SK-N-MC (cell line): ENCODE measurements at regions not wholly inside any gene's neighbourhood (a gene's known extent, or its start where the extent isn't known, plus 50 kb on each side); places are given as distances from the start of the nearest gene placed in this dataset.
"Not testable (repeated sequence)": the region's sequence is repeated elsewhere in the genome, so short reads cannot be mapped to it uniquely, and the experiment has no call there.

Experiments
- DNase-seq: peaks from one replicate; pipeline ENCODE4 v3.0.0-alpha.2; 2011; ENCODE audit warnings: low read depth, low spot score
- H3K27ac ChIP-seq: fragments of 200-600 bp; sonication (generic); 2 replicates; pipeline ENCODE4 v1.5.1; 2016; ENCODE audit warnings: mixed run types
- H3K36me3 ChIP-seq: fragments of 200-600 bp; sonication (generic); 2 replicates; pipeline ENCODE4 v1.6.1; 2017; ENCODE audit warnings: antibody characterized with exemption, low read length, mixed read lengths; ENCODE audit not compliant: insufficient read depth
- H3K4me3 ChIP-seq: fragments of 200-600 bp; sonication (generic); 2 replicates; pipeline ENCODE4 v1.5.1; 2016
- H3K9ac ChIP-seq: fragments of 200-600 bp; sonication (generic); 2 replicates; pipeline ENCODE4 v1.8.0; 2017; ENCODE audit warnings: mixed run types, mixed read lengths; ENCODE audit not compliant: insufficient read length
- H3K9me3 ChIP-seq: fragments of 200-600 bp; sonication (generic); 2 replicates; pipeline ENCODE4 v1.6.1; 2017; ENCODE audit warnings: low read depth, mild to moderate bottlenecking, antibody characterized with exemption, low read length, moderate library complexity, mixed read lengths
- EZH2 ChIP-seq: fragments of 200-600 bp; sonication (generic); IDR thresholded peaks from one replicate; pipeline ENCODE4 v1.6.1; 2017; ENCODE audit warnings: antibody characterized with exemption
- FOXP2 ChIP-seq: optimal IDR thresholded peaks from 2 replicates; pipeline ENCODE3; 2011; ENCODE audit warnings: mild to moderate bottlenecking, moderate library complexity; ENCODE audit not compliant: insufficient read depth; ENCODE audit errors: extremely low read length, control extremely low read depth
- POLR2AphosphoS5 ChIP-seq: IDR thresholded peaks from 2 replicates; pipeline ENCODE4 v1.6.1; 2012; ENCODE audit warnings: mild to moderate bottlenecking, low read depth, low read length, borderline replicate concordance

DNA sequence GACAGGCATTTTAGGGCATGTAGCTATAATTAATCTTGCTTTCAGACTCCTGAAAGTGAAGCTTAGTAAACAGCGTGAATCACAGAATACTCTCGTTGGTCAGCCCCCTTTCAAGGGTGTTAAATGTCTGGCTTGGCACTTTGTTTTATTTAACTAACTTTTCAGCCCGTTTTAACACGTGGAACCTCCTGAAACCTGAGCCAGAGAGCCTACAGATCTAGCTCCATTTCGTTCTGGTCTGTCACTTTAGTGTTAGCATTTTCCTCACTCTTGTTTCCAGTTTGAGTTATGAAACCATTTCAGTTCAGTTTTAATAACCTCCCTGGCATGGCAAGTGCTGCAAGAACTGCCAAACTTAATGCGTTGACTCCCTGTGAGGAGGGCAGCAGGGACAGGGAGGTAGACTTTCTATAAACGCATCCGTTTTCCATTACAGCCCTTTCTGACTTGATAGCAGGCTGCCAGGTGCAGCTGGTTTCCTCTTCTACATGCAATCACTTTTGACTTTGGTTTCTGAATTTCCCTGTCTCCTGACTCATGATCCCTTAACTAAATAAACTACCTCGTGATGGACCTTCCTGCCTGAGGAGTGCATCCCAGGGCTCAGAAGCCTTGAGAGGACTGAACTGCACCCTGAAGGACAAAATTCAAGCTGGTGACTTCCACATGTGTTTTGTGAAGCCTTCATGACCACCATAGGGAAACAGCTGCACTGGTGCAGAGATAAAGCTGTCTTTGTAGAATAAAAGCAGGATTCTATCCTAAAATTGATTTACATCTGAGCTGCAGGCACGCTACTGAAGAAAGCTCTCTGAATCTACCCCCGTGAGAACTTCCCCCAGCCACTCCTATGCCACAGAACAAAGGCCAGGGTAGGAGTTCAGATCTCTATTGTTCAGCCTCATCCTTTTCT lies 192.6 kb downstream of the DLEU7 start:
- no peak for TF ChIP-seq POLR2AphosphoS5
- TF ChIP-seq FOXP2: no peak
- TF ChIP-seq EZH2: no peak
- Histone ChIP-seq H3K4me3 (no peak overlapping the region), H3K36me3 (no peaks in the 10 kb centered on the region), H3K27ac (no peak overlapping the region), H3K9me3 (no peaks in the 10 kb centered on the region), H3K9ac (no peak overlapping the region)
- DNase-seq: no peak

DNA sequence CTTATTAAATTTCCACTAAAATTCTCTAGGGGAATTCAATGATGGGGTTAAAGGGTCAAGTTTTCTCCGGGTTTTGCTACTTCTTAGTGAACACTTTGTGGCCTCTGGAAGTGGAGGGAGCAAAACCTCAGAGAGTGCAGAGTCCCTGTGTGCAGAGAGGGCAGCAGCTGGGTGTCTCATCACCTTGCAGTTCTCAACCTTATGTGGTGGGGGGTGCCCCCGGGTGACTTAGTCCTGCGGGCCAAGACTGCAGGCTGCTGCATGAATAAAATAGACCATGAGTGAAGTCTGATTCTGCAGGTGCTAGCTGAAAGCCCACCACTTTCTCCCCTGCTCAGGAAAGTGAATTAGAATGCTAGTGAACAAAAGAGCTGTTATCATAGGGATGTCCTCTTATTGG lies 191.6 kb downstream of the DLEU7 start:
- Histone ChIP-seq H3K36me3 (no peaks in the 10 kb centered on the region), H3K4me3 (no peak overlapping the region), H3K9ac (no peak overlapping the region), H3K27ac (no peak overlapping the region), H3K9me3 (no peaks in the 10 kb centered on the region)
- no peak for DNase-seq
- TF ChIP-seq FOXP2: no peak
- TF ChIP-seq EZH2: no peak
- no peak for TF ChIP-seq POLR2AphosphoS5

GRCh38 chr13:50654331-50654730 lies 189.2 kb downstream of the DLEU7 start:
- DNase-seq: no peak
- Histone ChIP-seq H3K36me3 (no peaks in the 10 kb centered on the region), H3K27ac (no peak overlapping the region), H3K9ac (no peak overlapping the region), H3K9me3 (no peaks in the 10 kb centered on the region), H3K4me3 (no peak overlapping the region)
- TF ChIP-seq EZH2: no peak
- TF ChIP-seq FOXP2: no peak
- no peak for TF ChIP-seq POLR2AphosphoS5

DNA sequence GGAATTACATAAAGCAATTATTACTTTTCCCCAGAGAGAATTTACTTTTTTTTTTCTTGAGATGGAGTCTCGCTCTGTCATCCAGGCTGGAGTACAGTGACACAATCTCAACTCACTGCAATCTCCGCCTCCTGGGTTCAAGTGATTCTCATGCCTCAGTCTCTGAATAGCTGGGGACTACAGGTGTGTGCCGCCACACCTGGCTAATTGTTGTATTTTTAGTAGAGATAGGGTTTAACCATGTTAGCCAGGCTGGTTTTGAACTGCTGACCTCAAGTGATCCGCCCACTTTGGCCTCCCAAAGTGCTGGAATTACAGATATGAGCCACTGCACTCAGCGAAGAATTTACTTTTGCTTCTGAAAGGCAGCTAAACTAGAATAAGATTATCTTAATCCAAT lies 181.6 kb downstream of the DLEU7 start:
- not testable (repeated sequence) for H3K9ac ChIP-seq, H3K36me3 ChIP-seq, H3K4me3 ChIP-seq, DNase-seq, H3K9me3 ChIP-seq, H3K27ac ChIP-seq

GRCh38 chr13:50664951-50665350 lies 178.5 kb downstream of the DLEU7 start:
- TF ChIP-seq FOXP2 (no peak), EZH2 (no peak), POLR2AphosphoS5 (no peak)
- Histone ChIP-seq H3K4me3 (no peak overlapping the region), H3K36me3 (no peaks in the 10 kb centered on the region), H3K9ac (no peak overlapping the region), H3K27ac (no peak overlapping the region), H3K9me3 (no peaks in the 10 kb centered on the region)
- no peak for DNase-seq

DNA sequence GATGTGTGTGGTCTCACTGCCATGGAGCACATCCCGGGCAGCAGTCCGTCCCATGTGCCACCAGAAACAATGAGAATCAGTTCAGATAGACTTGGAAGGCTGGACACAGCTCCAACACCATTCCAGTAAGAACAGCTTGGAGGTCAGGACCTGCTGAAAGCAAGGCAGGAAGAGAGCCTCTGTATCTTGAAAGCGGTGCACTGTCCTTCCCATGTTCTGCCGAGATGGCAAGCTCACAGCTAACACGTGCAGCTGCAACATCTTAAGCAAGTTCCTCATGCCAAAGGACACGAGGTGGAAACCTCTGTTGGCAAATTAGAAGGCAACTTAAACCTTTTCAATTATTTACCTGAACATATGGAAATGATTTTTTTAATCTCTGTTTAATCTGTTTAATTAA lies 175.4 kb downstream of the DLEU7 start:
- no peak for DNase-seq
- TF ChIP-seq POLR2AphosphoS5: no peak
- no peak for TF ChIP-seq EZH2
- no peak for TF ChIP-seq FOXP2
- H3K4me3 ChIP-seq: no peak overlapping the region
- no peaks in the 10 kb centered on the region for H3K36me3 ChIP-seq
- H3K9me3 ChIP-seq: no peaks in the 10 kb centered on the region
- no peak overlapping the region for H3K27ac ChIP-seq
- H3K9ac ChIP-seq: no peak overlapping the region

- TF ChIP-seq POLR2AphosphoS5 (no peak), FOXP2 (no peak), EZH2 (no peak)
- Histone ChIP-seq H3K27ac (no peak overlapping the region), H3K36me3 (no peaks in the 10 kb centered on the region), H3K9me3 (no peaks in the 10 kb centered on the region), H3K9ac (no peak overlapping the region), H3K4me3 (no peak overlapping the region)
- no peak for DNase-seq
Measured at GRCh38 chr13:50668691-50669271, 174.7 kb downstream of the DLEU7 start.

DNA sequence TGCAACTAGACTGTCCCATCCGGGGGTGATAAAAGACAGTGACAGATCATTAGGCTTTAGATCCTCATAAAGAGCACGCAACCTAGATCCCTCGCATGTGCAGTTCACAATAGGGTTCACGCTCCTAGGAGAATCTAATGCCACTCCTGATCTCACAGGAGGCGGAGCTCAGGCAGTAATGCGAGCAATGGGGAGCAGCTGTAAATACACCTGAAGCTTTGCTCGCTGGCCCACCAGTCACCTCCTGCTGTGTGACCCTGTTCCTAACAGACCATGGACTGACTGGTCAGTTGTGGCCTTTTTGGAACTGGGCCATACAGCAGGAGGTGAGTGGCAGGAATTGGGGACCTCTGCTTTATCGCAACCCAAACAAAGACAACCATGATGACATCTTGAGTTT lies 173.2 kb downstream of the DLEU7 start:
- Histone ChIP-seq H3K27ac (no peak overlapping the region), H3K9ac (no peak overlapping the region), H3K9me3 (no peaks in the 10 kb centered on the region), H3K36me3 (no peaks in the 10 kb centered on the region), H3K4me3 (no peak overlapping the region)
- TF ChIP-seq EZH2: no peak
- TF ChIP-seq POLR2AphosphoS5: no peak
- no peak for TF ChIP-seq FOXP2
- no peak for DNase-seq
